Activated naive CD4-positive, alpha-beta T cell treated with anti-CD3 and anti-CD28 coated beads, Interleukin-2, amount 50 U/mL, for 16 hours (primary cell): ENCODE measurements at regions not wholly inside any gene's neighbourhood (a gene's known extent, or its start where the extent isn't known, plus 50 kb on each side); places are given as distances from the start of the nearest gene placed in this dataset.

ENCODE experiments used
- DNase-seq: peaks from one replicate; pipeline ENCODE4 v3.0.0-alpha.2; 2020

DNA sequence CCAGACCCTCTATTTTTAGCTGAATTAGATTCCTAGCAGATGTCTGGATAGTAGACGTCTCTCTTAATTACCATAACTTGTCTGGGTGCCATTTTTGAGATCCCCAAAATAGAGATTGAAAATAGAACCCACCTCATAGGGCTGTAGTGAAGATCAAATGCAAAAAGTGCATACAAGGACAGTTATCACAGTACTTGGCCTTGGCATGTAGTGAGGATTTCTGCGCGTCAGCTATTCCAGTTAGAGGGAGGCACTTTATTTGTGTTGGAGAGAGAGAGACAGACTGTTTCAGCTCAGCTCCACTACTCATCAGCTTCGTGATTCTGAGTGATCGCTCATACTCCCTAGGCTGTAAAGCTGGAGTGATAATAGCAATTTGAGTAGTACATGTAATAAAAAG lies 59.6 kb upstream of the CDH13 start:
- DNase-seq, result no peak

DNA sequence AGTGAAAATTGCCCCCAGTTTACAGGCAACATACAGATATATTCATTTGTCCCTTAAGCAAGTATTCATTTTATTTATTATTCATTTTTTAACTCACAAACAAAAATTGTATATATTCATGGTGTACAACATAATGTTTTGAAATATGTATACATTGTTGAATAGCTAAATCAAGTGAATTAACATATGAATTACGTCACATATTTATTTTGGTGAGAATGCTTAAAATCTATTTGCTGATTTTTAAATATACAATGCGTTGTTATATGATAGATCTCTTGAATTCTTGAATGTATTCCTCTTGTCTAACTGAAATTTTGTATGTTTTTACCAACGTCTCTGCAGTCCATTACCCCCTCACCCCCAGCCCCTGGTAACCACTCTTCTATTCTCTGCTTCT lies 63.4 kb upstream of the CDH13 start:
- no peak for DNase-seq

DNA sequence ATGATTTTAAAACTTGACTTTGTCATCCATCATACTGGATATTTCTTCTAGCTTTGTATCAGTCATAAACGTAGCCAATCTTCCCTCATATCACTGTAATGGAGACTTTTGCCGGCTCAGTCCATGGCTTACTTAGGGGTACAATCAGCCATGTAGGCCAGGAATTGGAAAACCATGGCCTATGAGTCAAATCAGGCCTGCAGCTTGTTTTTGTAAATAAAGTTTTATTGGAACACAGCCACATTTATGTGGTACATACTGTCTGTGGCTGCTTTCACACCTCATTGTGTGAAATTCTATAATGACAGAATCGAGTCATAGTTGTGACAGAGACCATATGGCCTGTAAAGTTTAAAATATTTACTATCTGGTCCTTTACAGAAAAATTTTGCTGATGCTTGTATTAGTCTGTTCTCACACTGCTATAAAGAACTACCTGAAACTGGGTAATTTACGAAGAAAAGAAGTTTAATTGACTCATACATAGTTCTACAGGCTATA lies 64.5 kb upstream of the CDH13 start:
- DNase-seq, result no peak

DNA sequence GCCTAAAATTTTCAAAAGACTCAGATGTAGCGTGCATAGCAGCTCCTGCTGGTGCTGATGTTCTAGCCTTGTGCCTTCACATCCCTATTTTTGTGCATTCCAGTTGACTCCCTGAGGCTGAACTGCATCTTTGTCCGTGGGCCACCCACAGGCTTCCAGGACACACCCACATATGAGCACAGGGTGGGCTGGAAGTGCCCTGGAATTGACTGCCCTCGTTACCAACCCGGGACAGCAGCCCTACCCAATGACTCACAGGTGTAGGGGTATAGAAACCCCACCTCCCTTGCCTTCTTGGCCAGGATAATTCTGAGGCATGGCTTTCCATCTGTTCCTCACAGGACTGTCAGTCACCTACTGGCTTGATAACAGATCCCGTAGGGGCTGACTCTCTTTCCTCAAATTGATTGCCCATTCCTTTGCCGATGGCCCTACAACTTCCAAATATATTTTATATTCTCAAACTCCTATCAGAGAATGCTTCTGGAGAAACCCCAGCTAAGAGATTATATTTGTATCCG lies 65.9 kb upstream of the CDH13 start:
- no peak for DNase-seq

DNA sequence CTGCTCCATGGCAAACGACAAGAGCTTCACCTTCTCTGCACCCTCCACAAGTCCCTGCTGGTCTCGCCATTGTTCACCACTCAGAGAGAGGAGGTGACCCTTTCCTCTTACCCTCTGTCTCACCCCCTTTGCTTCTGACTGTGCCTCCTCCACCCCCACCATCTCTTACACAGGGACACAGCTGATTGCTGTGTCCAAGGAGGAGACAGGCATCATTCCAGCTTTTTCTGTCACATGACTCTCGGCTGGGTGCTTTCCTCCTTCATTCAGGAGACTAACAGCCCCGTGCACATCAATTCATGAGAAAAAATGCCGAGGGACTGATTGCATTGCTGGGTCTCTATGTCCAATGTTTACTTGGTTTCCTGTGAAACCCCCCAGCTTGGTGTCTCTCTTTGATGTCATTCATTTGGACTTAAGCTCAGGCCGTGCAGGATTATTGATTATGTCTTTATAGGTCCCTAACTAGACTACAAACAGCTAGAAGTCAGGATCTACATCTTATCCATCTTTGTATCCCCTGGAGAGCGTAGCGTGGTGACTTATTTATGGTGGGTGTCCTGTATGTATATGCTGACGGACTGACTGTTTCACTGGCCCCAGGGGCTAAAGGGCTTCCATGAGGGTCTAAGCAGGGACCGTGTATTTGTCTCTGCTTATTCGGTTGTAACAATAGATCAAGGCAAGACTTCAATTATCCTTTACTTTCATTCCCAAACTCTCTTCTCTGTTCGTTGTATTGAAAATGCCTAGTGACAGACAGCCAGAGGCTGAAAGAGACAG lies 82.2 kb upstream of the CDH13 start:
- DNase-seq, result no peak

DNA sequence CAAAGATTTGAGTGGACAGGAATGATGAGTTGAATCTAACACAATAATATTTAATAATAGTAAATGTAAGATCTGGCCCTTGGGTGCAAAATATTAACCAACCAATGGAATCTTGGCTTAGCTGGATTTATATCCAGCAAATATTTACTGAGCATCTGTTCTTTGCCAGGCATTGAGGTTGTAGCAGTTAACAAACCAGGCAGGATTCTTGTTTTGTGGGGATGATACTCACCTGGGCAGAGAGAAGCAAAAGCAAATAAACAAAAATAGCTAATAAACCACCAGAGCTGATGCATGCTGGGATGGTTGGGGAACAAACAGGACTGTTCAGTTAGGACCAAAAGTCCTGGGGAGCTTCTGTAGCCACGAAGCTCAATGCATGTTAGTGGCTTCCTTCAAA lies 84.1 kb upstream of the CDH13 start:
- no peak for DNase-seq

DNA sequence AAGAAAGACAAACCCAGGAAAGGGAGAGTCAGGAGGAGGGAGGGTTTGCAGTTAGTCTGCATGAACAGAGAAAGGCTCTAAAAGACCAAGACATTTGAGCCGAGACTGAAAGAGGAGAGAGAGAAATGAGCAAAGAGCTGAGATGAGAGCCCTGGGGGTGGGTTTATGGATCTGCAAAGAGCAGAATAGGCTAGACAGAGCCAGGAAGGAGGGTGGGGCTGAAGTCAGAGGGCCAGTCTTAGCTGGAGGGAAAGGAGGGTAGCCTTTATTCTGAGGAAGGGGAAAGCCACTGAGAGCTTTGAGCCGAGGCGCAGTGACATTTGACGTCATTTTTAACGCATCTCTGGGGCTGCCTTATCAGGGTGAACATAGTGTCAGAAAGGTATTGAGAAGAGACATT lies 85.7 kb upstream of the CDH13 start:
- DNase-seq, result no peak

DNA sequence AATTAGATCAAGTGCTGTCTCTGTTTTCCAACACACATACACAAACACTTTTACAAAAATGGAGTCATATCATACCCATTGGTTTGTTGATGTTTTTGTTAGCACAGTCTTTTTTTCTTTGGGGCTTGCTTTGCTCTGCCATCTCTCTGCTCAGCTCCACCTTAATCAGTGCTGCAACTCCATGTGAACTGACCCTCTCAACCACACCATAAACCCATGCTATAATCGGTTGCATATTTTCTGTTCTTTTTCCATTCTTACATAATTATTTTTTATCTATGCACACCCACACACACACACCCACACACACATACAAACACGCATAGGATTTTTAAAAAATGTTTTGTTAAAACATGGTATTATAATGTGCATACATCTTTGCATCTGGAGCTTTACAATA lies 91.0 kb upstream of the CDH13 start:
- DNase-seq, result no peak

DNA sequence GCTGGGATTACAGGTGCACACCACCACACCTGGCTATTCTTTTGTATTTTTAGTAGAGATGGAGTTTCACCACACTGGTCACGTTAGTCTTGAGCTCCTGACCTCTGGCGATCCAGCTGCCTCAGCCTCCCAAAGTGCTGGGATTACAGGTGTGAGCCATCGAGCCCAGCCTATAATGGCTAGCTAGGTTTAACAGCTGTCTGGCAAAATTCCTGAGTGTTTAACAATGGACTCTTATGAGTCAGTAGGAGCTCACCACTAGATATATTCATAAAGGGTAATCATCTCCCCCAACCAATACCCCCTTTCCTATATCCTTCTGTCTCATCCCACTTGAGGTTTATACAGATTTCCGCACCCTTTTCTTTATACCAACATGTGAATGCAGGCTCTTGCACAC lies 91.5 kb upstream of the CDH13 start:
- DNase-seq, result no peak

DNA sequence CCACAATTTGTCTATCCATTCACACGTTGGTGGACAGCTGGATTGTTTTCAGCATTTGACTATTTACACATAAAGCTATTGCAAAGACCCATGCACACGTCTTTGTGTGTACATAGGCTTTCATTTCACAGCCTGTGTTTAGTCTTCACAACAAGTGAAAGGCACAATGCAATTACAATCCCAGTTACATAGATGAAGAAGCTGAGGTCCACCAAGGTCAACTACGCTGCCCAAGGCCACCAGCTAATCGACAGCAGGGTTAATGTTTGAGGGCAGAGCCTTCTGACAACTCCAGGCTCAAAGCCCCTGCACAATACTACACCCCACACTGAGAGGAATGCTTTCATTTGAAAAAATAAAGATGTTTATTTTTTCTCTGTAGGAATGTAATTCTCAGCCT lies 93.6 kb upstream of the CDH13 start:
- DNase-seq, result no peak

DNA sequence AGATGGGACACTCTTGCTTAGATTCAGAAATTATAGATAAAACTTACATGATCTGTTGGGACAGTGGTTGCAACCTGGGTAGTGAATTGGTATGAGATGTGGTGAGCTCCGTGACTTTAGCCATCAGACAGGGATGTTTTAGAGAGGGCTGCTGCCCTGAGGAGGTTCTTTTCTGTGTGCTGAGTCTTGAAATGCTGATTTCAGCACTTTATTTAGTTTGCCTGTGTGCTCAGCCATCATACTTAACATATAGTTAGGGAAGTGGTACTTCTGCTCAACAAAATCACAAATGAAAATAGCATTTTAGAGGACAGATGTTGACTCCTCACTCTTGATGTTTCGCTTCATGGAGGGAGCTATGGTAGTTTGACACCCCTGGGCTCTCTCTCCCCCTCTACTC lies 95.9 kb upstream of the CDH13 start:
- DNase-seq, result no peak

DNA sequence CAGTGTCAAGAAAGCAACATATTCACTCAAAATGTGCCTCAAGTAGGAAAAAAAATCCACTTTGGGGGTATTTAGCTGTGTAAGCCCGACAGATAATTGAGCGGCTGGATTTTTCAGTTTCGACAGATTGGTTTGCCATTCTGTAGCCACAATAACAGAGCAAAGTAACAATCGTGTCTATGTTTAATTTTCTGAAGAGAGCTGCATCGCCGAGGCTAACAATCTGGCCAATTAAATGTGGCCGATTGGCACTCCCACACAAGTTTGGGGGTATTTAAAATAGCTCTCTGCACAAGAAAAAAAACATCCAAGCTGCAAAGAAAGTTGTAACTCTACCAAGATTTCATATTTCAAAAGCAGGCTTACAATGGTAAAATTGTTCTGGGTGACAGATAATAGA lies 99.7 kb upstream of the CDH13 start:
- DNase-seq, result no peak

DNA sequence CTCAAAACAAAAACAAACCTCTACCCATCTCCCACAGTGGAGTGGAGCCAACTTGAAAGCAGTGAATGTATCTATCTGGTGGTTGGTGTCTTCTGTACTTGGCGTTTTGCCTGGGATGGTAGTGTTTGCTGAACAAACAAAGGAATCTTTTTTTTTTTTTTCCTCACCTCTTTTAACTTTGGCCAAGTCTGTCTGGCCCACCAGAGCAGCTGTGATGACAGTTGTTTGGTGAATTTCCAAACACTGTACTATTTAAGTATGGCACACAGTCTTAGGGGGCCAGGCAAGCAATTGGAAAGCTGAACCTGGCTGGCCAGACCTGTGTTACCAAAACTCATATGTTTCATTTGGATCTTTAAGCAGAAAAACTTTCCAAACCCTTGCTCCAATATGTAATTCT lies 101.8 kb upstream of the CDH13 start:
- no peak for DNase-seq

DNA sequence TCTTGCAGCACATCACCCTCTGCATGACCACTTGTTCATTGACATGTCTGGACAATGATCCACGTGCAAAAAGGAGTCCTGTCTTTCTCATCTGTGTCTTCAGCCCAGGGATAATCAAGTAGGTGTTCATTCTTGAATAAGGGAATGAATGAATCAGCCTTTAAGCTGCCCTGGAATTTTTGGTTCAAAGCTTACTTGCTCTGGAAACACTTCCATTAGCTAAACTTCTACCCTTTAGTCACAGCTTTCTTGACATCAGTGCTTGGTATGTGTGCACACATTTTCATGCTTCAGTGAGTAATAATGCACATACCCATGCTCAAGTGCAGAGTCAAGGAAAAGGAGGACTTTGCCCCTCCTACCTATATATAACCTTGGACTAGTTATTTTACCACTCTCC lies 103.0 kb upstream of the CDH13 start:
- no peak for DNase-seq

DNA sequence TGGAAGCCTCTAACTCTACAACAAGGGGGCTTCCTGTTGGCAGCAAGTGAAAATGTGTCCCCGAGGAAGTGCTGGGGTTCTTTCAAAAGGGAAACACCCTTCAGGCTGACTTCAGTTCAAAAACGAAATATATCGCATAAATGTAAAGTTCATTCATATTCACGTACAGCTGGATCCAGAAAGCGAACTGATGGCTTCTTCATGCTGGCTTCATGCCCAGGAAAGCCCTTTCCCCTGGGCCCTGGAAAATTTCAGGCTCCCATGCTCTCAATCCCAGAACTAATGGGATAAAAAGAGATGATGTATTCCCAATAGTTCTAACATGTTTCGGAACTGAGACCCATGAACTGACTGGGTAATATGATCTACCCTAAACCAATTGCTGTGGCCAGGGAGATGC lies 104.7 kb upstream of the CDH13 start:
- DNase-seq, result no peak

DNA sequence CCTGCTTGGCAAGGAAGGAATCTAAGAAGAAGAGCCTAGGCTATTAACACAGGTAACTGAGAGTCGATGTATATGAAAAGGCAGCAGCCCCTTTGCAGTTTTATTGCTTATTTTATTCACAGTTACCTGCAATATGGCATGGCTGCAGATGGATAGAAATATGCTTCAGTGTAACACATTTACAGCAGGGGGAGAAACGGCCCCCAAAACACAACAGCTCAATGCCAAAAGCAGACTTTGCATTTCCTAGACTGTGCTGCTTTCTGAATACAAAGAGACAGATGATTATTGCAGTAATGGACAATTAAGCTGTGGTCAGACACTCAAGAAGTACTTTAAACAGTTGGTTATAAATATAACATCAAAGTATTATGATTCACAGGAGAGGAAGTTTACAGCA lies 108.0 kb upstream of the CDH13 start:
- DNase-seq, result no peak

DNA sequence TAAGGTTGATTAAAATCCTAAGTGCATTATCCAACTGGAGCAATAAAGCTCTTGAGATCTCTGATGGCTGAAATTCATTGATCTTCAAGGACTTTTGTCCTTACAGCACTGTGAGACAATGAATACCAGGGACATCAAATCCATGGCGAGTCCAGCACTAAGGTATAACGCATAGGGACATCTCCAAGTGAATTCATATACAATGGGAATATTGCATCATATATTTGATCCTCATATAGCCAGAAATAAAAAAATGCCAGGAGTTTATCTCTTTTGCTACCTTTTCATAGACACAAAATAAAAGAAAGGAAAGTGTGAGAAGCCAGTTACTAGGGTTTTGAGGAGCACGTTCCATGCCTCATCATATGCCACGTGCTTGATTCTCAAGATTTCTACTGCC lies 112.5 kb upstream of the CDH13 start:
- no peak for DNase-seq

DNA sequence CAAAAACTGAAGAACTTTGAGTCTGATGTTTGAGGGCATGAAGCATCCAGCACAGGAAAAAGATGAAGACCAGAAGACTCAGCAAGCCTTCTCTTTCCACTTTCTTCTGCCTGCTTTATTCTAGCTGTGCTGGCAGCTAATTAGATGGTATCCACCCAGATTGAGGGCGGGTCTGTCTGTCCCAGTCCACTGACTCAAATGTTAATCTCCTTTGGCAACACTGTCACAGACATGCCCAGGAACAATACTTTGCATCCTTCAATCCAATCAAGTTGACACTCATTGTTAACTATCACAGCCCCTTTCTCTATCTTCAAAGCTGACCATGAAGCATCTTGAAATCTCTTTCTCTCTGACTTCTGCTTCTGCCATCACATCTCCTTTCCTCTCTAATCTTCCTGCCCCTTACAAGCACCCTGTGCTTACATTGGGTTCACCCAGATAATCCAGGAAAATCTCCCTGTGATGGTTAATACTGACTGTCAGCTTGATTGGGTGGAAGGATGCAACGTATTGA lies 115.9 kb upstream of the CDH13 start:
- no peak for DNase-seq

DNA sequence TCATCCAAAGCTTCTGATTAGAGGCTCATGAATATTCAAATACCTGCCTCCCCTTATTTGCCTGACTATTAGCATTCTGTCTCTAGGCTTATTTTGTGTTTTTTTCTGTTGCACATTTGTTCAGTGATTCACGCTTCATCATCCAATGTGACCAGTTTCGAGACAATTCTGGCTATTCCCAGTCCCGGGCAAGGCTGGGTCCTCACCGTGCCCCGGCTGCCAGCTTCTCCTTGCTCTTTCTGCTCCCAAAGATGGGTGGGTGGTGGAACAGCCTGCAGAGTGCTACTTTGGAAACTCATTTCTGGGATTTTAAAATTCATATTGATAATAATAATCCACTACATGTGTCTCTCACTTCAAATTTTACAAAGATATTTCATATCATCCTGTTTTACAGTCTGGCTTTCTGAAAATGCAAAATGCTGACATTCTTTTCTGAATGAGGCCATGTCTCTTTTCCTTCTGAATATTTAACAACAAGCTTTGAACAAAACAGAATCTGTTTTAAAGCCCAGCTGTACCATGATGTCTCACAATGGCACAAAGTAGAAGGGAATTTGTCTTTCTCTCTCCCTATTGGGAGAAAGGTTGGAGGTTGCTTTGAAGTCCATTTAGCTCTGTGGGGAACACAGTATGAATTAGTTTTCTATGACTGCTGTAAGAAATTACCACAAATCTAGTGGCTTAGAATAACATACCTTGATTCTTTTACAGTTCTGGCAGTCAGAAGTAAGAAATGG lies 116.9 kb upstream of the CDH13 start:
- DNase-seq, result no peak

DNA sequence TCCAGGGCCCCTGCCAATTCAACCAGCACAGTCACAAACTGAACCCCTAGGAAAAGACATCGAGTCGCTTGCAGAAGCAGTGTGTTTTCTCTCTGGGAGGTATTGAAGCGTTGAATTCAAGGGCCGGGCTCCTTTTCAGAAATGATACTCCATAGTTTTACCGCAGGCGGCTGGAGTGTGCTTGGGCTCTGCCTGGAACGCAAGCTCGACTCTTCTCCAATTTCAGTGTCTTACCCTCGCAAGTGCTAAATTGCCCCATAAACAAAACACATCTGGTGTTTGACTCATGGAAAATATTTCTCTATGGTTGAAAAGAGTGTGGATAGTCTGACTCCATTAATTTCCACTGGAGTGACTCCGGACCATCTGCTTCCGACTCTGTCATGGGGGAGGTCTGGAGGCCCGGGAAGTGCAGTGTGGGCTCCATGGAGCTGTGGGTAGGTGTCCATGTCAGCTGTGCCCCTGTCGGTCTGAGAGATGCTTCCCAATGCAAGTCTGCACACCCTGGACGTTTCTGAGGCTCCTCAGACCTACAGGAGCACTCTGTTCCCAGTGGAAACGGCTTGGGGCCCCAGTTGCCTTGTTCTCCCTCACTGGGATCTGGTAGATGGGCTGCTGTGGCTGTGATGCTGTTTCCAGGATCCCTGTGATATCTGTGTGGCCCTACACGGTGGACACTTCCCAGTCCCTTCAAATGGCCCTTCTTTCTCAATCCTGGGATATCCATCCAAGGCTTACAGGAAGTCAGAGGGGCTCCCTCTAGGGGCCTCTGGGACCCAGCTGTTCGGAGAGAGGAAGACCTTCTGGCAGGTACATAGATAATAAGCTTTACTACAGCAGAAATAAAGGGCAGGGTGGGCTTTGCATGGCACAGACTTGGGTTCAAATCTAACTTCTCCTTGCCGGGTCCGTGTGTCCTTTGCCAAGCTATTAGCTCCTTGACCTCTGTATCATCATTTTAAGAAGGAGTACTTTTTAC lies 119.8 kb upstream of the CDH13 start:
- no peak for DNase-seq

DNA sequence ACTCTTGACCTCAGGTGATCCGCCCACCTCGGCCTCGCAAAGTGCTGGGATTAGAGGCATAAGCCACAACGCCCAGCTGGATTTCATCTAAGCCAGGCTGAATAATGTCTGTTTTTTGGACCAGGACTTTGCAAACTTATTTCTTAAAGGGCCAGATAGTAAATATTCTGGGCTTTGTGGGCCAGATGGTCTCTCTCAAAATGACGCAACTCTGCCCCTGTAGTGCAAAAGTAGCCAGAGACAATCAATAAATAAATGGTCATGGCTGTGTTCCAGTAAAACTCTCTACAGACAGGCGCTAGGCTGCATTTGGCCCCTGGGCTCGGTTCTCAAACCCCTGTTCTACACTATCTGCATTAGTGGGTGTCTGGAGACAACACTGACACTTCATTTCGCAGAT lies 121.9 kb upstream of the CDH13 start:
- no peak for DNase-seq

DNA sequence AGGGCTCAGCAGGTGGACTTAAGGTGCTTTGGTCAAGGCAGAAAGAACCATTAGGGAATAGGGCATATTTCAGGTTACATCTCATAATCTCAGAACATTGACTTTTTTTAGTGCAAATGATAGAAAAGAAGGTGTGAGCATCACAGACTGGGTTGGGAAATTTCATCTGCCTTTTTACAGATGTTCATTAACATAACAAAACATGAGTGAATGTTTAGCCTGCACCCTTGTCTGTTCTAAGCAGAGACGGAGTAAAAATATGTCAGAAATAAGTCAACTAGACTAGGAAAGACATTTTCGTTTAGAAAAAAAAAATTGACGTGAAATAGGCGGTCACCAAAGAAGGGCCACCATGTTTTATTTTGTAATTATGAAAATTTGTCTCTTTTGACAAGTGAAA lies 127.5 kb upstream of the CDH13 start:
- DNase-seq, result no peak

DNA sequence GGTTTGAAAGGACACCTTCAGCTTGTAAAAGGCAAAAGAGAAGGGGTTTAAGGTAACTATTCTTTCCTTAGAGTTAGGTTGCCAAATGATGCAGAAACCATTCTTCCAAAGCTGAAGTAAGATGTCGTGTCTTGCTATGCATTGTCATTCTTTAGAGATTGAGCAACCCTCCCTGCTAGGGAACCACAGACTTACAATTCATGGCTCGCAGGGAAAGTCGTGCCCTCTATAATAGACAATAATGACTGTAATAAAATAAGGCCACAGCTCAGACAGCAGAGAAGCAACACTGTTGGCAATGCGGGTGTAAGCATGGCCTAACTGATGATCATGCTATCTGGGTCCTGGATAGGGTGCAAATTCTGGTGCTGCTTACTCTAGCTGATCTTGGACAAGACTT lies 129.6 kb upstream of the CDH13 start:
- no peak for DNase-seq
